ENCODE measurements at regions not wholly inside any gene's neighbourhood (a gene's known extent, or its start where the extent isn't known, plus 50 kb on each side); places are given as distances from the start of the nearest gene placed in this dataset.

- H3K9me1 ChIP-seq (ENCODE audit: control insufficient read depth, insufficient read depth, low read length) = no peaks in the 10 kb centered on the region
- BruUV-seq (replicated peaks) = no TSS peak
- no peak overlapping the region for H2AFZ ChIP-seq (ENCODE audit: low read depth, low read length)
- no peaks in the 10 kb centered on the region for H3K27me3 ChIP-seq (ENCODE audit: control insufficient read depth in 2 of 2, insufficient read depth in 2 of 2, low read length in 2 of 2)
- H3K27ac ChIP-seq (ENCODE audit: extremely low read depth, low read depth, low read length) = no peak overlapping the region
- no peak overlapping the region for H3K4me2 ChIP-seq (ENCODE audit: insufficient read depth, low read length)
- H3K9me3 ChIP-seq (replicated peaks; ENCODE audit: control insufficient read depth, insufficient read depth, low read depth, low read length) = no peaks in the 10 kb centered on the region
- FAIRE-seq (no peak), ATAC-seq (no peak), DNase-seq (ENCODE audit: extremely low read depth in 1 of 4, low spot score in 3 of 4) (no peak)
- in situ Hi-C loops (cut with MboI) = no loop called here
- no peak for TF ChIP-seq MAZ (CRISPR knock-in tag; conservative IDR thresholded peaks at IDR 0.05 in 1 of 2, IDR thresholded peaks at IDR 0.05 in 1 of 2)
- no peak for TF ChIP-seq DNMT1 (IDR thresholded peaks at IDR 0.05)
- TF ChIP-seq MXI1 (IDR thresholded peaks at IDR 0.05; ENCODE audit: low read depth, low read length) = no peak
- TF ChIP-seq TFAM (CRISPR knock-in tag; conservative IDR thresholded peaks at IDR 0.05) = no peak
- TF ChIP-seq ZNF780A (CRISPR knock-in tag; IDR thresholded peaks at IDR 0.05) = no peak
- TF ChIP-seq PPARD (CRISPR knock-in tag; IDR thresholded peaks at IDR 0.05) = no peak
- no peak for TF ChIP-seq XRCC3 (IDR thresholded peaks at IDR 0.05)
- no peak for TF ChIP-seq SMARCA4 (IDR thresholded peaks at IDR 0.05)
- TF ChIP-seq BRCA1 (IDR thresholded peaks at IDR 0.05) = no peak
- TF ChIP-seq BRCA1 (CRISPR knock-in tag; IDR thresholded peaks at IDR 0.05) = no peak
- H3K4me3 ChIP-seq = no peak overlapping the region
- POLR2A ChIA-PET = no interaction called here
- no peaks in the 10 kb centered on the region for H3K4me1 ChIP-seq (replicated peaks in 1 of 2; ENCODE audit: control insufficient read depth in 2 of 2, insufficient read depth in 2 of 2, low read length in 2 of 2)
- H3K9ac ChIP-seq (ENCODE audit: insufficient read depth in 1 of 2, low read depth in 2 of 2, low read length in 2 of 2) = no peak overlapping the region
- intact Hi-C loops (cut with micrococcal nuclease) = no loop called here
- no peaks in the 10 kb centered on the region for H3K36me3 ChIP-seq (ENCODE audit: control insufficient read depth, insufficient read depth, low read length)
- CTCF ChIA-PET (ENCODE audit: low intra/inter-chr PET ratio) = no interaction called here
- H4K20me1 ChIP-seq (replicated peaks; ENCODE audit: control insufficient read depth, insufficient read depth, low read length) = no peaks in the 10 kb centered on the region
- no peaks in the 10 kb centered on the region for H3K79me2 ChIP-seq (ENCODE audit: control insufficient read depth, insufficient read depth, low read length)
- 3% methylated on average over 5 of the region's 5 CpGs for WGBS (ENCODE audit: insufficient coverage, low coverage, missing lambda C conversion rate)
Observed at GRCh38 chr2:221774136-221774535, 202.0 kb upstream of the EPHA4 start.

- H4K20me1 ChIP-seq (replicated peaks; ENCODE audit: control insufficient read depth, insufficient read depth, low read length) = no peaks in the 10 kb centered on the region
- no peaks in the 10 kb centered on the region for H3K4me1 ChIP-seq (replicated peaks in 1 of 2; ENCODE audit: control insufficient read depth in 2 of 2, insufficient read depth in 2 of 2, low read length in 2 of 2)
- H3K4me2 ChIP-seq (ENCODE audit: insufficient read depth, low read length) = no peak overlapping the region
- no peaks in the 10 kb centered on the region for H3K27me3 ChIP-seq (ENCODE audit: control insufficient read depth in 2 of 2, insufficient read depth in 2 of 2, low read length in 2 of 2)
- no TSS peak for BruUV-seq (replicated peaks)
- intact Hi-C loops (cut with micrococcal nuclease) = no loop called here
- no peak for ATAC-seq
- H3K9me1 ChIP-seq (ENCODE audit: control insufficient read depth, insufficient read depth, low read length) = no peaks in the 10 kb centered on the region
- no peak for DNase-seq (ENCODE audit: extremely low read depth in 1 of 4, low spot score in 3 of 4)
- no peaks in the 10 kb centered on the region for H3K79me2 ChIP-seq (ENCODE audit: control insufficient read depth, insufficient read depth, low read length)
- no peak overlapping the region for H3K27ac ChIP-seq (ENCODE audit: extremely low read depth, low read depth, low read length)
- H3K9ac ChIP-seq (ENCODE audit: insufficient read depth in 1 of 2, low read depth in 2 of 2, low read length in 2 of 2) = no peak overlapping the region
- no peaks in the 10 kb centered on the region for H3K36me3 ChIP-seq (ENCODE audit: control insufficient read depth, insufficient read depth, low read length)
- H3K4me3 ChIP-seq = no peak overlapping the region
- no peaks in the 10 kb centered on the region for H3K9me3 ChIP-seq (replicated peaks; ENCODE audit: control insufficient read depth, insufficient read depth, low read depth, low read length)
- no peak for FAIRE-seq
- H2AFZ ChIP-seq (ENCODE audit: low read depth, low read length) = no peak overlapping the region
- ChIA-PET CTCF (ENCODE audit: low intra/inter-chr PET ratio) (no interaction called here), POLR2A (no interaction called here)
- 0% methylated on average over 1 of the region's 1 CpG for WGBS (ENCODE audit: insufficient coverage, low coverage, missing lambda C conversion rate)
- in situ Hi-C loops (cut with MboI) = no loop called here
- no peak for TF ChIP-seq E2F1 (CRISPR knock-in tag; IDR thresholded peaks at IDR 0.05)
- no peak for TF ChIP-seq RAD21 (CRISPR knock-in tag; conservative IDR thresholded peaks at IDR 0.05 in 1 of 2, IDR thresholded peaks at IDR 0.05 in 1 of 2)
- TF ChIP-seq LARP7 (IDR thresholded peaks at IDR 0.05) = no peak
- no peak for TF ChIP-seq RBM25 (IDR thresholded peaks at IDR 0.05; ENCODE audit: low read depth, low read length, severe bottlenecking)
- no peak for TF ChIP-seq NFXL1 (CRISPR knock-in tag; IDR thresholded peaks at IDR 0.05)
- no peak for TF ChIP-seq ZNF780A (CRISPR knock-in tag; IDR thresholded peaks at IDR 0.05)
- TF ChIP-seq SMARCA4 (IDR thresholded peaks at IDR 0.05) = no peak
- TF ChIP-seq BRD9 (IDR thresholded peaks at IDR 0.05; ENCODE audit: low read depth, partially characterized antibody) = no peak
- no peak for TF ChIP-seq ELK1 (CRISPR knock-in tag; IDR thresholded peaks at IDR 0.05)
- TF ChIP-seq SLC30A9 (CRISPR knock-in tag; IDR thresholded peaks at IDR 0.05) = no peak
- no peak for TF ChIP-seq POLR2A (conservative IDR thresholded peaks at IDR 0.05)
- TF ChIP-seq SMARCA5 (IDR thresholded peaks at IDR 0.05) = no peak
Observed at GRCh38 chr2:221771297-221771696, 199.2 kb upstream of the EPHA4 start.

All from K562 (cell line).